ENCODE measurements at regions not wholly inside any gene's neighbourhood (a gene's known extent, or its start where the extent isn't known, plus 50 kb on each side); places are given as distances from the start of the nearest gene placed in this dataset.

GRCh38 chr2:129678751-129679150 is 300.7 kb upstream of the RAB6C start:
- WGBS, 2 donors, result 89 to 90% methylated on average over 9 of the region's 9 CpGs
- Histone ChIP-seq H3K4me3 (no peak overlapping the region), H3K9me3 (no peaks in the 10 kb centered on the region), H3K4me1 (no peaks in the 10 kb centered on the region), H3K36me3 (no peaks in the 10 kb centered on the region), H3K27ac (no peak overlapping the region), H3K27me3 (no peaks in the 10 kb centered on the region)
- DNase-seq, result no peak
- no peak for TF ChIP-seq CTCF (IDR thresholded peaks at IDR 0.05)
- FAIRE-seq, result no peak
- intact Hi-C loops (cut with DNase I), result no loop called here
- no peak for ATAC-seq

- no peaks in the 10 kb centered on the region for H3K36me3 ChIP-seq
- H3K27me3 ChIP-seq, result no peaks in the 10 kb centered on the region
- DNase-seq (no peak), FAIRE-seq (no peak), ATAC-seq (no peak)
- no peak overlapping the region for H3K27ac ChIP-seq
- 45 to 53% methylated on average over 1 of the region's 1 CpG for WGBS, 2 donors
- no peak overlapping the region for H3K4me3 ChIP-seq
- intact Hi-C loops (cut with DNase I), result no loop called here
- no peaks in the 10 kb centered on the region for H3K4me1 ChIP-seq
- TF ChIP-seq CTCF (IDR thresholded peaks at IDR 0.05), result no peak
- no peaks in the 10 kb centered on the region for H3K9me3 ChIP-seq
Measured at GRCh38 chr2:129681788-129682187, 297.7 kb upstream of the RAB6C start.

GRCh38 chr2:129689653-129690448 is 289.6 kb upstream of the RAB6C start:
- Histone ChIP-seq H3K27me3 (no peaks in the 10 kb centered on the region), H3K9me3 (peaks cover 0 to 4% (median 2%) of the 10 kb centered on the region in 4 donors), H3K36me3 (no peaks in the 10 kb centered on the region), H3K4me1 (no peaks in the 10 kb centered on the region), H3K4me3 (no peak overlapping the region), H3K27ac (no peak overlapping the region)
- no peak for TF ChIP-seq CTCF (IDR thresholded peaks at IDR 0.05)
- 75 to 82% methylated on average over 4 of the region's 4 CpGs for WGBS, 2 donors
- DNase-seq (no peak), ATAC-seq (no peak), FAIRE-seq (no peak)
- intact Hi-C loops (cut with DNase I), result no loop called here

- Histone ChIP-seq H3K4me1 (no peaks in the 10 kb centered on the region), H3K4me3 (no peak overlapping the region), H3K36me3 (no peaks in the 10 kb centered on the region), H3K9me3 (peaks cover 0 to 4% (median 2%) of the 10 kb centered on the region in 4 donors), H3K27ac (no peak overlapping the region), H3K27me3 (no peaks in the 10 kb centered on the region)
- no peak for TF ChIP-seq CTCF (IDR thresholded peaks at IDR 0.05)
- 64 to 77% methylated on average over 3 of the region's 3 CpGs for WGBS, 2 donors
- DNase-seq (no peak), ATAC-seq (no peak), FAIRE-seq (no peak)
- intact Hi-C loops (cut with DNase I), result no loop called here
Measured at GRCh38 chr2:129695496-129695895, 284.0 kb upstream of the RAB6C start.

- no peak for FAIRE-seq
- no peak overlapping the region for H3K4me3 ChIP-seq
- no peak overlapping the region for H3K27ac ChIP-seq
- peak in 3 of 6 donors; percentile 33 to 41 (median 38) for DNase-seq
- 33 to 39% methylated on average over 3 of the region's 3 CpGs for WGBS, 2 donors
- H3K27me3 ChIP-seq, result no peaks in the 10 kb centered on the region
- no peaks in the 10 kb centered on the region for H3K9me3 ChIP-seq
- no peaks in the 10 kb centered on the region for H3K4me1 ChIP-seq
- intact Hi-C loops (cut with DNase I), result no loop called here
- ATAC-seq, result peak in 3 of 4 donors; percentile 62 to 88 (median 82)
- H3K36me3 ChIP-seq, result no peaks in the 10 kb centered on the region
- TF ChIP-seq CTCF (IDR thresholded peaks at IDR 0.05), result no peak
Measured at GRCh38 chr2:129698593-129698992, 280.9 kb upstream of the RAB6C start.

Measured in pancreas (tissue), 10 donors.